ENCODE measurements at regions not wholly inside any gene's neighbourhood (a gene's known extent, or its start where the extent isn't known, plus 50 kb on each side); places are given as distances from the start of the nearest gene placed in this dataset.

DNA sequence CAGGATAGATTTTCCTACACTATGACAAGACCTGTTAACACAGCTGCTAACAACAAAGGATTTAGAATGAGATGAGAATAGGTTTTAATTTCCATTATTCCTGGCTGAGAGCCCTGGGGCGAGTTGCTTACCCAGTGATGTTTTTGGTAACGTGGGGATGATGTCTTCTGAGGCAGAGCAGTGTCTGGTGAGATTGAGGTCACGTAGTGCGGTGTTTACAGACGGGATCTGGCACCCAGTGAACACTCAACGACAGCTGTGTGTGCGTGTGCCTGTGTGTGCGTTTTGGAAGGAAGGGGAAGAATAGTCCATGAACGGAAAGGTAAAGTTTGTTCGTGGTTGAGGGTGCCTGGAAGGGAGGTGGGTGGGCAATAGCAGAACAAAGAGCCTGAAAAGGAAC is 384.7 kb downstream of the C6orf118 start:
- no peak overlapping the region for H3K27ac ChIP-seq
- TF ChIP-seq, protein P1, sequence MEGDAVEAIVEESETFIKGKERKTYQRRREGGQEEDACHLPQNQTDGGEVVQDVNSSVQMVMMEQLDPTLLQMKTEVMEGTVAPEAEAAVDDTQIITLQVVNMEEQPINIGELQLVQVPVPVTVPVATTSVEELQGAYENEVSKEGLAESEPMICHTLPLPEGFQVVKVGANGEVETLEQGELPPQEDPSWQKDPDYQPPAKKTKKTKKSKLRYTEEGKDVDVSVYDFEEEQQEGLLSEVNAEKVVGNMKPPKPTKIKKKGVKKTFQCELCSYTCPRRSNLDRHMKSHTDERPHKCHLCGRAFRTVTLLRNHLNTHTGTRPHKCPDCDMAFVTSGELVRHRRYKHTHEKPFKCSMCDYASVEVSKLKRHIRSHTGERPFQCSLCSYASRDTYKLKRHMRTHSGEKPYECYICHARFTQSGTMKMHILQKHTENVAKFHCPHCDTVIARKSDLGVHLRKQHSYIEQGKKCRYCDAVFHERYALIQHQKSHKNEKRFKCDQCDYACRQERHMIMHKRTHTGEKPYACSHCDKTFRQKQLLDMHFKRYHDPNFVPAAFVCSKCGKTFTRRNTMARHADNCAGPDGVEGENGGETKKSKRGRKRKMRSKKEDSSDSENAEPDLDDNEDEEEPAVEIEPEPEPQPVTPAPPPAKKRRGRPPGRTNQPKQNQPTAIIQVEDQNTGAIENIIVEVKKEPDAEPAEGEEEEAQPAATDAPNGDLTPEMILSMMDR (conservative IDR thresholded peaks at IDR 0.05): no peak

DNA sequence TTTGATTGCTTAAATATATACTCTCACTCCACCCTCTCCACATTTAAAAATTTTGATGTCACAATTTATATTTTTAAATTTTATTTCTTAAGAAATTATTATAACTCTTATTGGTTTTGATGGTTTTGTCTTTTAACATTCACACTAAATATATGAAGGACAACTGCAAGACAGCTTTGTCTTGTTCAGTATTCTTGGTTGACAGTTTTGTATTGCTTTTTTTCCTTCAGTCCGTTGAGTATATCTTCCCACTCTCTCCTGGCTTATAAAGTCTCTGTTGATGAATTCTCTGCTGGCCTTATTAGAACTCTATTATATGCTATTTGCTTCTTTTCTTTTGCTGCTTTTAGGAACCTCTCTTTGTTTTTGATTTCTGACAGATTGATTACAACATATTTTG is 392.2 kb downstream of the C6orf118 start:
- TF ChIP-seq, protein P1 (conservative IDR thresholded peaks at IDR 0.05): no peak
- no peak overlapping the region for H3K27ac ChIP-seq

DNA sequence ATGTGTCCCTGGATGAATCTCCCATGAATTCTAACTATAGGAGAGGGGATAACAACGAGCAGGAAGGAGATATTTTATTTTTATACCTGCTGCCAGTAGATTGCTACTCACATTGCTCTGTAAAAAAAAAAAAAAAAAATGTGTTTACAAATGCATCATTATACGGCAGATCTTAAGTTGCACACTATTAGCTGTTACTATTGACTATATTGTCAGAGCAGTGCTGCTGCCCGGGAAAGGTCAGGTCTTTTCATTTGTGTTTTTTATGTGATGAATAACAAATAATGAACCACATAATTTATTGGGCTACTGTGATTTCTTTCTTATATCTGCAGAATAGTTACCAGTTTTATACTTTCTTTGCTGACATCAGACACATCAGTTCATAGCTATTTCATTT is 393.3 kb downstream of the C6orf118 start:
- TF ChIP-seq, protein P1 (conservative IDR thresholded peaks at IDR 0.05): no peak
- H3K27ac ChIP-seq: no peak overlapping the region

DNA sequence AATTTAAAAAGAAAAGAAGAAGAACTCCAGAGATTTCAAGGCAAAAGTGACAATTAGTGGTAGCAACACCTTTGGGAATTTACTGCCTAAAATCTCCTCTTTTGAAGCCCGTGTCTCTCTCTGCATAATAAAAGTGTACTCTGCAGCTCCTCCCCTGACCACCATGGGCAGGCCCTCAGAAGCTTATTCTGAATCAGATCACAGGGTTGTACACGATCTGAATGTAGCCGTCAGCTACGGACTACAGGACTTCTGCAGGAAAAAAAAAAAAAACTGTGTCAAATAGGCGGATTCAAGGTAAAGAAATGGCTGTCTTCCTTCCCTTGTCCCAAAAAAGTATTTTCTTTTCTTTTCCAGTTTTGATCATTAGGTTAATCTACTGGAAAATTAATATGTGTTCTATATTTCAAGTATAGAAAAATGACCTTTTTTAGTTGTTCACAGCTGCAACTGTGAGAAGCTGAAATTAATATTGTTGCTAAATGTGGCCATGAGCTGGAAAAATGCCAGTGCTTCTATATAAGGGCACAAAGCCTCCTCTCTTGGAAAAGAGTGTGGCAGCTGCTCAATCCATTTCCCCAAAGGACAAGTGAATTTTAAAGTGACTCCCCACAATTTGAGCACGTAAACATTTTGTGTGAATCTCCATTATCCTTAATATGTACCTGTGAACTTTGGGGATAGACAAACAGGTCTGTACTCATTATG is 397.4 kb downstream of the C6orf118 start:
- TF ChIP-seq, protein P1 (conservative IDR thresholded peaks at IDR 0.05): no peak

DNA sequence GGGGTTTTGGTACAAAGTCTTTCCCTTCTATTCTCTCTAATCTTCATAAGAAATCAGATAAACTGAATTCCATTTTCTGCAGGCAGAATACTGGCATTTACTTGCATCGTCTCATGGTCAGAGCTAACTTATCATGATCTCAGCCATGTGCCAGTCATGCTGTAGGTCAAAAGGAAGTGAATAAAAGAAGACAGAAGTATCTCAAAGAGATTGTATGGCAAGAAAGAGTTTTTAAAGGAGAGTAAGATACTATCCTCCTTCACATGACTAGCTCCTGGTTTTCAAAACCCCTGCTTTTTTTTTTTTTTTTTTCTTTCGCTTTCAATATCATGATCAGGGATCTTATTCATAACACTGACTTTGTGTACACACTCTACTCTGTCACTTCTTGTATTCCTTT is 398.3 kb downstream of the C6orf118 start:
- H3K27ac ChIP-seq: no peak overlapping the region
- TF ChIP-seq, protein P1 (conservative IDR thresholded peaks at IDR 0.05): no peak

More for the DNA sequence above, 397.4 kb downstream of the C6orf118 start:
- no peak overlapping the region for H3K27ac ChIP-seq

DNA sequence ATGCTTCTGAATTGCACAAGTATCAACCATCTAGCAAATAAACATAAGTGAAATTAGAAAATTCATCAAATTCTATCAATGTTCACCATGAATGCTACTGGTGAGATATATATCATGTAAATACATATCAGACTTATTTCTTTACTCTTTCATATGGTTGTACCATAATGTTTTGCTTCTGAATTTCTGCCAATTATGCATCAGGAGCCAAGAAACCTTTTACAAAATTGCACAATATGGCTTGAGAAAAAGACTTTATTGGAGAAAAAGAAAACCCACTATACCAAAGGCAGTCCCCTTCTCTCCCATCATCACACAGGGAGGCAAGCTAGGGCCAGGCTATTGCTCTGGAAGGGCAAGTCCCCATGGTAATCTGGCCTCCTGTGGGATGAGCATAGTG is 402.6 kb downstream of the C6orf118 start:
- TF ChIP-seq, protein P1 (conservative IDR thresholded peaks at IDR 0.05): no peak
- no peak overlapping the region for H3K27ac ChIP-seq

DNA sequence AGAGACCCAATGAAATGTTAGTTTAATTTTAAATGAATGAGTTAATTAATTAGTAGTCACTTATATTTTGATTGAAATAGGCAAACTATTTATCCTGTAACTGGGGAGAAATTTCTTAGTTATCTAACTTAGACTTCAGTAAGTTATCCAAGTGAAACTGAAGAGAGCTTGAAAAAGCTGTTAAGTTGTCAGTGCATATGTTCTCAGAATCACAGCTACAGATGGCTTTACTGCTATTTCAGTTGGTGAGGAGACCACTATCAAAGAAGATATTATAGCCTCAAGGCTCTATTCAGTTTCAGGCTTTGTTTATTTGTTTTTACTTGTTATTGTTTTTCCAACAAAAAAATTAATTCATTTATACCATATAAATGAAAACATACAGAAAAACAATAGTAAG is 404.1 kb downstream of the C6orf118 start:
- TF ChIP-seq, protein P1 (conservative IDR thresholded peaks at IDR 0.05): no peak
- H3K27ac ChIP-seq: no peak overlapping the region
